GM19397 (cell line): ENCODE measurements at regions not wholly inside any gene's neighbourhood (a gene's known extent, or its start where the extent isn't known, plus 50 kb on each side); places are given as distances from the start of the nearest gene placed in this dataset.

Experiments used
- ATAC-seq: cut with Tn5 transposase; IDR thresholded peaks from one replicate; pipeline ENCODE4 v1.9.1; 2021; ENCODE audit warnings: mild to moderate bottlenecking, moderate library complexity; ENCODE audit not compliant: unreplicated experiment

DNA sequence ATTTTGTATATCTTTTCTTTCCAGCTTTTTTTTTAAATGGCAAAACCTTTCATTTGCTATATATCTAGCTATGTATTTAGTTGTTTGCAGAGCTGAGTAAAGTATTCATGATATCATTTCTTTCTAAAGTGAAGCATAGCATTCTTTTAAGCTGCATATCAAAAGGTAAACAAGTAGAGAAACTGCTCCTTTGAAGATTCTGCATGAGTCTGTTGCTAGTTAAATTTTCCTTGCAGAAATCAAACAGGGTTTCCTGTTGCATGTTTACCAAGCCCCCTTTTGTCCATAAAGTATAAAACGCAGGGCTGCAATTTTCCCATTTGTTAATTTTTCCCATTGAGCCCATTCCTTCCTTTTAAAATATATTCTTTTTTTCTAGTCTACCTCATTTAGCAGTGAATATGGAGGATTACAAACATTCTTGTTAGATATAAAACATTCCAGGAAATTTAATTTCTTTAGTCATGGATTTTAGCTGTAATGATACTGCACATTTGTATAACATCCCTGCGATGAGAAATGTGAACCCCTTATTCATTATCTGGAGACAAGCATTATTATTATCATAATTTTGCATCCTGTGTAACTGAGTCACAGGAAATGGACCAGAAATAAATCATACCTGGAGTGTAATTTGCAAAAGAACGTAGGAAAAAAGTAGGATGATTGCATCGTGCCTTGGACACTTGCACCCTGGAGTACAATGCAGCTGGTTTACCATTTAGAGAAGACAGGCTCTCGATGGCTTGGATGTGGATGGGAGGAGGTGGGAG, 110.9 kb upstream of the ARGLU1 start:
- ATAC-seq = no peak

DNA sequence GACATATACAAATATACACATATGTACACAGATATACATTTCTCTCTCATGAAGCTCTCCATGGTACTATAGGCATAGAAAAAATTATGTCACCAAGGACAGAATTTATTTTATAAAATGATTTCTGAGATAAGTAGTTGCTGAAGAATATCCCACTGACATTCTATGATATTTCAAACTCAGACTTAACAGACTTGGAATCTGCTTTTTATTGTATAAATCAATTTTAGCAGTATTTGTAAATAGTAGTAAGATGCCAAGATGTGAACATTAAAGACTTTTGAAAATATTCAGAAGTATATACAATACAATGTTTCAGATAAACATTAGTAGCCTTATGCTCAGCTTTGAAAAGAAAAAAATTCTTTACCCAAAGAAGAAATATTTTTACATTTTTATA, 107.4 kb upstream of the ARGLU1 start:
- ATAC-seq = no peak

DNA sequence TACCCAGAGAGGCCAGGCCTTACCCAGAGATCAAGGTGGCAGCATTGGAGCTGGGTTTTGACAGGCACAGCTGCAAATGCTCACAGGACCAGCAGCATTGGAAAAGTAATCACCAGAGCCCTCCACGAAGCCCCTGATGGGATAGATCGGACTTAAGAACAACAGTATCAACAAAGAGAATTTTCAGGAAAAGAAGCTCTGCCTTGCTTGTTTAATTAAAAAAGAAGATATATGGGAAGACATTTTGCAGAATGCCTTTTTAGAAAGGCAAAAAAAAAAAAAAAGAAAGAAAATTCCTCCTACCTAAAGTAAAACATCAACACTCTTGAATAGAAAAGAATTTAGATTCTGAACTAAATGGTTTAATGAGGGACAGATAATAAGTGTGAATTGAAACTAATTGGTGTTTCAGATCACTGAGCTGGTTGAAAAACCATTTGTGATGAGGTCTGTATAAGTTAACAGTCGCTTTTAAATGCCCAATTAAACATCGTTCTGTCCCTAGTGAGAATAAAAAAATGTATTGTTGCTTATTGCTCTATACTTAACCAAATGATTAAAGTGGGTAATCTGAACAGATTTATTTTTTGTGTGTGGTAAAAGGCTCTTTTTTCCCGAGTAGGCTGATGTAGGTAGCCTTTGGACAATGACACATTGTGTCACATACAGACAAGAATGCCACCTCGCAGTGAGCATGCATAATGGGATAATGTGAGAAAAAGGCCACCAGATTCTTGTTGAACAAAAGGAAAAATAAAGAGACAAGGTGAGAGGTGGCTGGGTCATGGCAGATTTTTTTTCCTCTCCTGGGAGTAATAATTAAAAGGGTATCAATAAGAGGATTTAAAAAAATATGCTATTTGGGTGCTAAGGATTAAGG, 93.0 kb upstream of the ARGLU1 start:
- no peak for ATAC-seq

GRCh38 chr13:106657104-106657503, 89.2 kb upstream of the ARGLU1 start:
- ATAC-seq = no peak

DNA sequence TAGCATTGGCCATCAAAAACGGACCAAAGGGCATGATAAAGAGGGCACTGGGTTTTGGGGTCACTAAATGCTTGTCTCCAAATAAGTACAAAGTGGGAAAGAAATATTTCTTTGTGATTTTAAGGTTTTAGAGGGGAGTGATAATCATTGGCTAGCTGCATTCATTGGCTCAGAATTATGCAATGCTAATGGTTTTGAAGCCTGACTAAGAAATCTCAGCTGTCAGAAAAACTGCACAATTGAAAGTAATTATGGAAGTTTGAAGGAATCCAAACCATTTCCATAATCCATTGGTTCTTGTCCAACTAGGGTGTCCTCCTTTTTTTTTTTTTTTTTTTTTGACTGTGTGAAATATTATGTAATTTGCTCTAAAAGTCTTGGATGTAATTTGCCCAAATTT, 88.2 kb upstream of the ARGLU1 start:
- ATAC-seq = no peak

- no peak for ATAC-seq
Measured at GRCh38 chr13:106651442-106651841, 83.5 kb upstream of the ARGLU1 start.

GRCh38 chr13:106650690-106651205, 82.8 kb upstream of the ARGLU1 start:
- ATAC-seq = no peak

GRCh38 chr13:106649495-106649894, 81.6 kb upstream of the ARGLU1 start:
- no peak for ATAC-seq

- ATAC-seq = no peak
Measured at GRCh38 chr13:106640515-106640914, 72.6 kb upstream of the ARGLU1 start.

GRCh38 chr13:106637519-106637918, 69.6 kb upstream of the ARGLU1 start:
- no peak for ATAC-seq

DNA sequence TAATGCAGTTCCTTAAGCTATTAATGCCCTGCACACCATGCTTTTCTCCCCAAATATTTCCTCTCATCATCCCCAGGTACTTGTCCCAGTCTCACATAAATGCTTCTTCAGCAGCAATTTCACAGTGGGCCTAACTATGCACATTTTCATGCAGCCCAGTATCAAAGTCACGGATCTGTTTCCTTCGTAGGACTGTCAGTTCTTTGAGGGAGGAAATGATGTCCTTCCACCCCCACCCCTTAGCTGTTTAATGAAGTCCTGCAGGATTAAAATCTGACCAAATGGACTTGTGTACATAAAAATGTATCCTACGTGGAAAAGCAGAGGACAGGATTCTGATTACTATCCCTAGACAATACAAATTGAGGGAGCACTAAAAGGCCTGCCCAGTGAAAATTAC, 68.6 kb upstream of the ARGLU1 start:
- no peak for ATAC-seq

DNA sequence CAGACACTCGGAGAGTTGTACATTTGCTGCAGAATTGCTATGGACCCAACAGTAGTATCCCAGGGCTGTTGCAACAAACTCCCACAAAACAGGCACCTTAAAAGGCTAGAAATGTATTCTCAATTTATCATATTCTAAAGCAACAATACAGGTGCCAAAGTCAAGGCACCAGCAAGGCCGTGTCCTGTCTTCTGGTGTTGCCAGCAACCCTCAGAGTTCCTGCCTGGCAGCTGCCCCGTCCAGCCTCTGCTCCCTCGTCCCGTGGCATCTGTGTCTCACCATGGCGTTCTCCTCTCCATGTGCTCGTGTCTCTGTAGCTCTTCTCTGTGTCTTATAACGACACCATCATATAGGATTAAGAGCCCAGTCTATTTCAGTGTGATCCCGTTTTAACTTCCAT, 67.7 kb upstream of the ARGLU1 start:
- no peak for ATAC-seq

DNA sequence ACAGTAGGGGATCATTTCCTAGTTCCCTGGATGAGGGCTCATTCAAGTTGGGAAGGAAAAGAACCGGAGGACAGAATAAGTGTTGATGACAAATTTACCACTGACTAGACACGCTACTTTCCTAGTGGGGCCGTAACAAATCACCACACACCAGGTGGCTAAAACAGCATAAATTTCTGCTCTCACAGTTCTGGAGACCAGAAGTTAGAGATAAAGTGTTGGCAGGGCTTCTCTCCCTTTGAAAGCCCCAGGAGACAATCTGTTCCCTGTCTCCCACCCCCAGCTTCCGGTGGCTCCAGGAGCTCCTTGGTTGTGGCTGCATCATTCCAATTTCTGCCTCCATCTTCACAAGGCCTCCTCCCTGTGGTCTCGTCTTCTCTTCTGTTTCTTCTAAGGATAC, 65.4 kb upstream of the ARGLU1 start:
- no peak for ATAC-seq

DNA sequence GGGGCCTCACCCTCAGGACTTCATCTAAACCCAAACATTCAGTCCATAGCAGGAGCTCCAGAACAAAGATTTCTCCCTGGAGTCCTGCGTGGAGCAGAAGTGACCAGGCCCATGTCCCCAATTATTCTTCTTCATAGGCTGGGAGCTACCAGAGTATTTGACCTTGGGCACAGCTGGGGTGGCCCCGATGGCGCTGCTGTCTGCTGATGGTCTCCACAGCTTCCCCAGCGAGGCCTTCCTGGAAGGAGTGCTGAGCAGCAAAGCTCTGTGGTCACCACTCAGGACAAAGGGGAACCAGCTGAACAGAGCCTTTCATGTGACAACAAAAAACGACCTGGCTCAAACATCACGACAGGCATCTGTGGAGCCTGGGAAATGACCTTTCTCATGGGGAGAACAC, 62.7 kb upstream of the ARGLU1 start:
- ATAC-seq = no peak

DNA sequence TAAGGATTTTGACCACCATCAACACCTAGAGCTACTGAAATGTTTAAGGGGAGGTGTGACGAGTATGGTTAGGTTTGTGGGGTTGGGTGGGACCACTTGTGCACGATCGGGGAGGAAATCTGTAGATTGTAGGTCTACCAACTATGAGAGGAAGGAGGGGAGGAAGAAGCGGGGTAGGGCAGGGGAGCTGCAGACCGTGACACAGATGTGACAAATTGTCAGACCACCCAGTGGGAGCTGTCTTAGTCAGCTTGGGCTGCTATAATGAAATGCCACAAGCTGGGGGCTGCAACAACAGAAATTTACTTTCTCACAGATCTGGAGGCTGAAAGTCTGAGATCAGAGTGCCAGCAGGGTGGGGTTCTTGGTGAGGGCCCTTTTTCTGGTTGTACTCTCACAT, 62.2 kb upstream of the ARGLU1 start:
- ATAC-seq = no peak

DNA sequence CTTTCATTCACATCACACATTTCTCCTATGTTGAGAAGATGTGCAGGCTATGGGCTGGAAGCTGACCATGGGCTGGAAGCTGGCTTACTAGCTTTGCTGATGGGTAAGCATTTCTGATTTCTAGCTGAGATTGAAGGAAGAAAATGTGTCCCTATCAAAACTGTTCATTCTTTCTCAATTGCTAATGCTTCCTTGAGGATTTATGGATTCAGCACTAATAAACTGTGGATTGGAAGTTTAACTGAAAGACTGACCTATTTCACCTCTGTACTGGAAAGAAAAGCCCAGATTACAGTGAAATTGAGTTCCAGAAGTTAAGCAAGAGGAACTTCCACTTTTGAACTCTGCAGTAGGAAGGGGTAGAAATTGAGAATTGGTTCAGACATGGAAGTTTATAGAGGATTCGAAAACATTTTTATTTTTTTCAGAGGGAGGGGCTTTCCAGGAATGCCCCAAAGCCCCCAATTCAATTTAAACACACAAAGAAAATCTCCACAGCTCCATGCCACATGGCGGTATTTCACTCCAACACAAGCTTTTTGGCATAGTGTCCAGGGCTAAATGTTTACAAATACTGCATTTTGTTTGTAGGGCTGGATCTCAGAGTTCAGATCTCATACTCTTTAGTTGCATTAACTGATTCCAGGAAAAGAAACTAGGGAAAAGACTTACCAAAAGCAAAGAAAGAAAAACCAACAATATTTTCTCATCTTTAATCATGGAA, 61.2 kb upstream of the ARGLU1 start:
- ATAC-seq = no peak

DNA sequence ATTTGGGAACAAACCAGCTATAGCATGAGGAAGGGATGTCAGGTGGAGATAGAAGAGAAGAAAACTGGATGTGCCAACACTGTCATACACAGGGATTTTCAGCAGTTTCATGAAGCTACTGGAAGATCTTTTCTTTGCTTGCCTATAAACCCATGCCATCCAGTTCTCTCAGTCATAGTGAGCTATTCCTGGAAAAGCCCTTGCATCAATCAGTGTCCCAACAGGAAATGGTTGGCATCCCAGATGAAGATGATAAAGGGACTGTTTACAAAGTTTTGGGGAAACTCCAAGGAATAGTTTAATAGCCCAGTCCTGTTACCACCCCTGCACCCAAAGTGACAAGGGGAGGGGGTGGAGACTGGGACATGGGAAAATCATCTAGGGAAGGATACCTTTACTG, 58.5 kb upstream of the ARGLU1 start:
- ATAC-seq = no peak

GRCh38 chr13:106625578-106625977, 57.6 kb upstream of the ARGLU1 start:
- ATAC-seq = no peak

DNA sequence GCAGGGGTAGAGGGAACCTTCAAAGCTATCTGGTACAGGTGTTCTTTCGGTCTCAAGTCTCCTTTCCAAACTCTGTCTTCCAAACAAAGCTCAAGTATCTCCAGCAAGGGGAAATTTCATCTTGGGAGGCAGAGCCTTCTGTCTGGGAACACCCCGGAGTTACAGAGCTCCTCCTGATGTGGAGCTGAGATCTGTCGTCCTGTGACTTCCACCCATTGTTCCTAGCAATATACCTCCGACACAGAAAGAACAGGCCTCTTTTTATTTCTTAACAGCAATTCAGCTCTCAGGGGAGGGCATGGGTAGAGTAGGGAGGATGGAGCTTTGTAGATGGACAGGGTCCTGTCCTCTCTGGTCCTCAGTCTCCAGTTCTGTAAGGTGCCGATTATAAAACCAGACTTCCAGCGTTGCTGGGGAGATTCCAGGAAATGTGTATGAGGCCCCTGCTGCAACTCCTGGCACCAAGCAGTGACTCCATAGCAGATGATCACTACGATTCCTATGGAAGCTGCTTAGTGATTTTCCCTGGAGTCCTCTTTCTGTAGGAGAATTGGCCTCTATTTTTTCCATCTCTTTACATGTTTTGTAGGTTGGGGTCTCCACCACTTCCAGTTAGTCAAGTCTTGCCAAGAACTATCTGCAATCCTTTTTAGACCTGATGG, 56.0 kb upstream of the ARGLU1 start:
- ATAC-seq = no peak

GRCh38 chr13:106621833-106622232, 53.9 kb upstream of the ARGLU1 start:
- no peak for ATAC-seq
